GDM1 (cell line): ENCODE measurements at regions not wholly inside any gene's neighbourhood (a gene's known extent, or its start where the extent isn't known, plus 50 kb on each side); places are given as distances from the start of the nearest gene placed in this dataset.

Experiments used
- DNase-seq: peaks from one replicate; lab custom pipeline; 2025; lab: John Stamatoyannopoulos, UW

GRCh38 chr15:38672814-38673670 is 108.4 kb upstream of the RASGRP1 start:
- DNase-seq = no peak

- DNase-seq = no peak
These were observed 109.8 kb upstream of the RASGRP1 start for GRCh38 chr15:38674448-38674847.

- no peak for DNase-seq
These were observed 113.7 kb upstream of the RASGRP1 start for GRCh38 chr15:38678281-38678680.

- DNase-seq = no peak
These were observed 116.2 kb upstream of the RASGRP1 start for GRCh38 chr15:38680775-38681174.

- no peak for DNase-seq
These were observed 117.7 kb upstream of the RASGRP1 start for GRCh38 chr15:38682363-38682762.

- DNase-seq = no peak
These were observed 118.2 kb upstream of the RASGRP1 start for GRCh38 chr15:38682861-38683260.

- peak; percentile 61 for DNase-seq
These were observed 119.0 kb upstream of the RASGRP1 start for GRCh38 chr15:38683382-38684242.

GRCh38 chr15:38684440-38685010 is 119.9 kb upstream of the RASGRP1 start:
- DNase-seq = no peak

- DNase-seq = no peak
These were observed 121.2 kb upstream of the RASGRP1 start for GRCh38 chr15:38685686-38686339.

GRCh38 chr15:38687340-38687739 is 122.7 kb upstream of the RASGRP1 start:
- no peak for DNase-seq

- no peak for DNase-seq
These were observed 123.3 kb upstream of the RASGRP1 start for GRCh38 chr15:38687775-38688495.

GRCh38 chr15:38688761-38689160 is 124.1 kb upstream of the RASGRP1 start:
- DNase-seq = no peak

- DNase-seq = peak; percentile 8
These were observed 124.9 kb upstream of the RASGRP1 start for GRCh38 chr15:38689522-38689921.

GRCh38 chr15:38690216-38690615 is 125.6 kb upstream of the RASGRP1 start:
- no peak for DNase-seq

GRCh38 chr15:38690719-38691332 is 126.2 kb upstream of the RASGRP1 start:
- peak; percentile 68 for DNase-seq

GRCh38 chr15:38691377-38691776 is 126.8 kb upstream of the RASGRP1 start:
- DNase-seq = no peak

GRCh38 chr15:38691965-38692788 is 127.6 kb upstream of the RASGRP1 start:
- DNase-seq = no peak

- no peak for DNase-seq
These were observed 128.1 kb upstream of the RASGRP1 start for GRCh38 chr15:38692789-38693062.

GRCh38 chr15:38695249-38696108 is 130.9 kb upstream of the RASGRP1 start:
- peak; percentile 5 for DNase-seq
